T47D (cell line): ENCODE measurements at regions not wholly inside any gene's neighbourhood (a gene's known extent, or its start where the extent isn't known, plus 50 kb on each side); places are given as distances from the start of the nearest gene placed in this dataset.

Experiments used
- DNase-seq, 2 experiments: peaks; one replicate each; pipeline versions ENCODE4 v3.0.0 to v3.0.0-alpha.2; 2011 to 2012; ENCODE audit warnings: low read depth in 1 of 2, low spot score in 1 of 2
- JUND ChIP-seq: IDR thresholded peaks from 2 replicates; pipeline ENCODE4 v1.6.1; 2012; ENCODE audit warnings: low read depth
- in situ Hi-C: cut with HindIII; loops from 2 replicates; pipeline ENCODE4 v1.10.0; 2016; ENCODE audit warnings: low sequenced_read_pairs, low pct_unique_long_range_greater_than_20kb

GRCh38 chr7:11221984-11222383 is 248.3 kb downstream of the PHF14 start:
- TF ChIP-seq JUND = no peak
- DNase-seq = no peak

GRCh38 chr7:11224535-11224934 is 250.9 kb downstream of the PHF14 start:
- DNase-seq = no peak
- TF ChIP-seq JUND = no peak
- in situ Hi-C loops = no loop called here

More at GRCh38 chr7:11221984-11222383, 248.3 kb downstream of the PHF14 start:
- in situ Hi-C loops = no loop called here

- in situ Hi-C loops = no loop called here
- no peak for TF ChIP-seq JUND
- DNase-seq = no peak
These were observed 254.8 kb downstream of the PHF14 start for GRCh38 chr7:11228515-11228914.

- DNase-seq = no peak
- TF ChIP-seq JUND = no peak
- in situ Hi-C loops = no loop called here
These were observed 257.5 kb downstream of the PHF14 start for GRCh38 chr7:11231190-11231589.

- no peak for DNase-seq
- no peak for TF ChIP-seq JUND
- in situ Hi-C loops = no loop called here
These were observed 258.8 kb downstream of the PHF14 start for GRCh38 chr7:11232462-11232861.

- DNase-seq = no peak
- in situ Hi-C loops = no loop called here
- TF ChIP-seq JUND = no peak
These were observed 260.2 kb downstream of the PHF14 start for GRCh38 chr7:11233871-11234270.

- in situ Hi-C loops = no loop called here
- no peak for TF ChIP-seq JUND
- no peak for DNase-seq
These were observed 261.8 kb downstream of the PHF14 start for GRCh38 chr7:11235491-11235890.

- no peak for TF ChIP-seq JUND
- in situ Hi-C loops = no loop called here
- no peak for DNase-seq
These were observed 263.0 kb downstream of the PHF14 start for GRCh38 chr7:11236680-11237079.

- peak; percentile 23 to 77 for DNase-seq
- TF ChIP-seq JUND = no peak
- in situ Hi-C loops = no loop called here
These were observed 264.1 kb downstream of the PHF14 start for GRCh38 chr7:11237742-11238141.

GRCh38 chr7:11239316-11239715 is 265.6 kb downstream of the PHF14 start:
- in situ Hi-C loops = no loop called here
- TF ChIP-seq JUND = no peak
- DNase-seq = peak in 1 of 2 experiments; percentile 28

GRCh38 chr7:11243739-11244138 is 270.1 kb downstream of the PHF14 start:
- DNase-seq = no peak
- in situ Hi-C loops = no loop called here

GRCh38 chr7:11244149-11244548 is 270.5 kb downstream of the PHF14 start:
- in situ Hi-C loops = no loop called here
- TF ChIP-seq JUND = no peak

More at GRCh38 chr7:11243739-11244138, 270.1 kb downstream of the PHF14 start:
- TF ChIP-seq JUND = no peak

GRCh38 chr7:11247545-11247944 is 273.9 kb downstream of the PHF14 start:
- DNase-seq = no peak
- in situ Hi-C loops = no loop called here
- TF ChIP-seq JUND = no peak

More at GRCh38 chr7:11244149-11244548, 270.5 kb downstream of the PHF14 start:
- DNase-seq = no peak

- in situ Hi-C loops = no loop called here
- DNase-seq = no peak
- no peak for TF ChIP-seq JUND
These were observed 277.8 kb downstream of the PHF14 start for GRCh38 chr7:11251436-11251835.
